ENCODE measurements at regions not wholly inside any gene's neighbourhood (a gene's known extent, or its start where the extent isn't known, plus 50 kb on each side); places are given as distances from the start of the nearest gene placed in this dataset.

DNA sequence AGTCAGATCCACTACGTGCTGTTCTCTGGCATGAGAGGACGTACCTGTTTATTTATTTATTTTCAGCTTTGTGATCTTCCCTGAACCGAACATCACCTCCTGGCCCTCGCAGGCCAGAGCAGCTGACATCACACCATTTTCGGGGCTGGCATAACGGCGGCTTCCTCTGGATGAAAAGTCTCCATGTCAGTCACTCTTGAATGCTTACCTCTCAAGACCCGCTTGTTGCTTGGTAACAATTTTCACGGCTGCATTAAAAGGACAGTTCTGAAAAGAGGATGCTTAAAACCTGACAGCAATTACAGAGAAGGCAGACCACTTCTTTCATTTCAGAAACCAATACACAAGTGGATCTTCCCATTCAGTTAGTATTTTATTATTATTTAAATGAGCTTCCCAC, 159.8 kb upstream of the CDH4 start:
- TF ChIP-seq TAF1 (IDR thresholded peaks at IDR 0.05; ENCODE audit: low read depth, low read length) (no peak), POLR2A (IDR thresholded peaks at IDR 0.05; ENCODE audit: low read depth, low read length) (no peak)

Measured in GM12891 (cell line).